Activated CD4-positive, alpha-beta T cell treated with anti-CD3 and anti-CD28 coated beads, Interleukin-2, amount 50 U/mL, for 16 hours (primary cell): ENCODE measurements at regions not wholly inside any gene's neighbourhood (a gene's known extent, or its start where the extent isn't known, plus 50 kb on each side); places are given as distances from the start of the nearest gene placed in this dataset.
"Not testable (repeated sequence)": the region's sequence is repeated elsewhere in the genome, so short reads cannot be mapped to it uniquely, and the experiment has no call there.

Experiments used
- DNase-seq: peaks from one replicate; pipeline ENCODE4 v3.0.0-alpha.2; 2020

GRCh38 chr4:170775851-170776250 is 686.1 kb upstream of the AADAT start:
- DNase-seq, result no peak

- no peak for DNase-seq
Measured at GRCh38 chr4:170773709-170774273, 684.0 kb upstream of the AADAT start.

- no peak for DNase-seq
Measured at GRCh38 chr4:170772429-170772828, 682.7 kb upstream of the AADAT start.

- no peak for DNase-seq
Measured at GRCh38 chr4:170770664-170771063, 680.9 kb upstream of the AADAT start.

GRCh38 chr4:170769862-170770261 is 680.1 kb upstream of the AADAT start:
- DNase-seq, result no peak

GRCh38 chr4:170758988-170759387 is 669.2 kb upstream of the AADAT start:
- no peak for DNase-seq

GRCh38 chr4:170750519-170750918 is 660.8 kb upstream of the AADAT start:
- DNase-seq, result no peak

GRCh38 chr4:170748975-170749374 is 659.2 kb upstream of the AADAT start:
- no peak for DNase-seq

GRCh38 chr4:170743633-170744032 is 653.9 kb upstream of the AADAT start:
- DNase-seq, result no peak

GRCh38 chr4:170741856-170742255 is 652.1 kb upstream of the AADAT start:
- no peak for DNase-seq

GRCh38 chr4:170736710-170737109 is 647.0 kb upstream of the AADAT start:
- no peak for DNase-seq

GRCh38 chr4:170729897-170730296 is 640.1 kb upstream of the AADAT start:
- DNase-seq, result no peak

- DNase-seq, result no peak
Measured at GRCh38 chr4:170729236-170729635, 639.5 kb upstream of the AADAT start.

GRCh38 chr4:170724191-170724590 is 634.4 kb upstream of the AADAT start:
- DNase-seq, result no peak

GRCh38 chr4:170723171-170723570 is 633.4 kb upstream of the AADAT start:
- no peak for DNase-seq

GRCh38 chr4:170721812-170722373 is 632.1 kb upstream of the AADAT start:
- DNase-seq, result no peak

- no peak for DNase-seq
Measured at GRCh38 chr4:170716868-170717267, 627.1 kb upstream of the AADAT start.

GRCh38 chr4:170705907-170706306 is 616.2 kb upstream of the AADAT start:
- no peak for DNase-seq

- no peak for DNase-seq
Measured at GRCh38 chr4:170700064-170700463, 610.3 kb upstream of the AADAT start.

- DNase-seq, result no peak
Measured at GRCh38 chr4:170698334-170698733, 608.6 kb upstream of the AADAT start.

GRCh38 chr4:170697845-170698244 is 608.1 kb upstream of the AADAT start:
- DNase-seq, result no peak

GRCh38 chr4:170697045-170697444 is 607.3 kb upstream of the AADAT start:
- no peak for DNase-seq

- DNase-seq, result no peak
Measured at GRCh38 chr4:170691168-170691567, 601.4 kb upstream of the AADAT start.

- DNase-seq, result no peak
Measured at GRCh38 chr4:170687751-170688150, 598.0 kb upstream of the AADAT start.

- not testable (repeated sequence) for DNase-seq
Measured at GRCh38 chr4:170685701-170686100, 595.9 kb upstream of the AADAT start.
